HepG2 (cell line): ENCODE measurements at regions not wholly inside any gene's neighbourhood (a gene's known extent, or its start where the extent isn't known, plus 50 kb on each side); places are given as distances from the start of the nearest gene placed in this dataset.

Source experiments
- ATAC-seq: fragments of 200-7000 bp; cut with Tn5 transposase; 3 replicates; pipeline ENCODE4 v1.9.1; 2020; ENCODE audit warnings: mild to moderate bottlenecking, moderate library complexity
- BruUV-seq: library from RNA; stranded (reverse); fragments of 400-500 nt; replicated peaks from 2 replicates; lab custom pipeline; 2021; lab: Mats Ljungman, UMichigan
- CTCF ChIA-PET: fragments of 300-600 bp; formaldehyde crosslinking; extraction: SDS; loops from one replicate; lab custom pipeline; 2021; ENCODE audit warnings: low total read pairs, inconsistent platforms, low intra/inter-chr PET ratio; lab: Yijun Ruan, JAX
- POLR2A ChIA-PET: fragments of 350-600 bp; sonication (Branson Sonifier 250); formaldehyde crosslinking; loops from one replicate; lab custom pipeline; 2020; ENCODE audit warnings: antibody characterized with exemption, inconsistent platforms; lab: Yijun Ruan, JAX
- DNase-seq: peaks from one replicate; pipeline ENCODE4 v3.0.0-alpha.2; 2015; ENCODE audit warnings: low spot score
- FAIRE-seq: peaks from 3 replicates; lab custom pipeline; 2011; peaks lifted over from hg19 to GRCh38; lab: Jason Lieb, UNC
- H2AFZ ChIP-seq: one replicate; pipeline ENCODE4 v1.6.1; 2011; ENCODE audit warnings: low read length, inconsistent platforms
- H3K27ac ChIP-seq: fragments of 300-600 bp; 3 replicates; pipeline ENCODE4 v1.8.0; 2011; ENCODE audit warnings: mixed run types, mild to moderate bottlenecking, mixed read lengths, low read length, inconsistent platforms; ENCODE audit not compliant: insufficient read depth; ENCODE audit errors: extremely low read length
- H3K27me3 ChIP-seq, 2 experiments: fragments of 200-600 bp in 1 of 2; 2 replicates in 1 of 2; 3 replicates in 1 of 2; pipeline versions ENCODE4 v1.6.0 to v1.8.0; 2011; ENCODE audit warnings: low read length in 2 of 2, mild to moderate bottlenecking in 2 of 2, moderate library complexity in 2 of 2, inconsistent platforms in 1 of 2; ENCODE audit not compliant: insufficient read depth in 2 of 2, control insufficient read depth in 1 of 2
- H3K36me3 ChIP-seq, 2 experiments: fragments of 200-600 bp in 1 of 2; replicated peaks in 1 of 2; 2 replicates in 1 of 2; 3 replicates in 1 of 2; pipeline versions ENCODE4 v1.5.1 to v1.8.0; 2011; ENCODE audit warnings: low read length in 2 of 2, inconsistent platforms in 1 of 2; ENCODE audit not compliant: insufficient read depth in 2 of 2, control insufficient read depth in 1 of 2
- H3K4me1 ChIP-seq: 2 replicates; pipeline ENCODE4 v1.5.1; 2012; ENCODE audit warnings: low read length, inconsistent platforms; ENCODE audit not compliant: insufficient read depth
- H3K4me2 ChIP-seq: 2 replicates; pipeline ENCODE4 v1.6.0; 2011; ENCODE audit warnings: low read depth, low read length, inconsistent platforms
- H3K4me3 ChIP-seq, 3 experiments: fragments of 200-600 bp in 1 of 3; sonication (generic), shearing (Covaris generic) in 1 of 3; replicated peaks in 1 of 3; 2 replicates each; pipeline ENCODE4 v1.5.1; 2011 to 2016; ENCODE audit warnings: low read length in 3 of 3, inconsistent platforms in 2 of 3, low read depth in 2 of 3, mild to moderate bottlenecking in 2 of 3, control low read depth in 1 of 3, mixed read lengths in 1 of 3; ENCODE audit not compliant: insufficient read depth in 1 of 3
- H3K79me2 ChIP-seq: one replicate; pipeline ENCODE4 v1.6.1; 2011; ENCODE audit warnings: low read length, inconsistent platforms; ENCODE audit not compliant: insufficient read depth
- H3K9ac ChIP-seq: 2 replicates; pipeline ENCODE4 v1.6.0; 2011; ENCODE audit warnings: mild to moderate bottlenecking, low read depth, low read length, inconsistent platforms; ENCODE audit not compliant: insufficient read depth
- H3K9me3 ChIP-seq: 2 replicates; pipeline ENCODE4 v1.5.1; 2012; ENCODE audit warnings: mild to moderate bottlenecking, low read length
- H4K20me1 ChIP-seq: 2 replicates; pipeline ENCODE4 v1.6.0; 2011; ENCODE audit warnings: inconsistent platforms, mild to moderate bottlenecking, low read length, moderate library complexity; ENCODE audit not compliant: insufficient read depth
- ARHGAP35 ChIP-seq: sonication (generic); formaldehyde crosslinking; IDR thresholded peaks from 2 replicates; pipeline ENCODE4 v1.9.0; 2022; ENCODE audit warnings: mild to moderate bottlenecking, inconsistent platforms, moderate library complexity, missing genetic modification reagents, borderline replicate concordance
- GPN1 ChIP-seq: sonication (generic); formaldehyde crosslinking; IDR thresholded peaks from 2 replicates; pipeline ENCODE4 v1.5.1; 2020; ENCODE audit warnings: missing genetic modification reagents, borderline replicate concordance
- HIC2 ChIP-seq: sonication (generic); formaldehyde crosslinking; IDR thresholded peaks from 2 replicates; pipeline ENCODE4 v1.9.0; 2022; ENCODE audit warnings: low read depth, missing genetic modification reagents
- MEIS1 ChIP-seq: sonication (generic); formaldehyde crosslinking; IDR thresholded peaks from 2 replicates; pipeline ENCODE4 v1.9.0; 2021; ENCODE audit warnings: mild to moderate bottlenecking, missing genetic modification reagents, moderate library complexity, borderline replicate concordance
- MIER2 ChIP-seq: IDR thresholded peaks from 2 replicates; pipeline ENCODE4 v1.6.1; 2016; ENCODE audit warnings: missing biosample characterization, missing genetic modification reagents
- MIER3 ChIP-seq: IDR thresholded peaks from 2 replicates; pipeline ENCODE4 v1.6.1; 2016; ENCODE audit warnings: missing compliant biosample characterization, borderline replicate concordance
- MZF1 ChIP-seq: sonication (generic); formaldehyde crosslinking; IDR thresholded peaks from 2 replicates; pipeline ENCODE4 v1.8.1; 2023; ENCODE audit warnings: mild to moderate bottlenecking, missing genetic modification reagents, borderline replicate concordance
- POLR2G ChIP-seq: fragments of 200-400 bp; formaldehyde crosslinking; IDR thresholded peaks from 2 replicates; pipeline ENCODE4 v1.6.1; 2018; ENCODE audit warnings: mild to moderate bottlenecking, low read depth, low read length, moderate library complexity
- REXO4 ChIP-seq: sonication (generic); formaldehyde crosslinking; IDR thresholded peaks from 2 replicates; pipeline ENCODE4 v1.8.0; 2022; ENCODE audit warnings: missing genetic modification reagents, mild to moderate bottlenecking, borderline replicate concordance
- THAP11 ChIP-seq: IDR thresholded peaks from 2 replicates; pipeline ENCODE4 v1.6.1; 2016; ENCODE audit warnings: missing biosample characterization, missing genetic modification reagents
- ZBTB42 ChIP-seq: sonication (generic); formaldehyde crosslinking; IDR thresholded peaks from 2 replicates; pipeline ENCODE4 v1.5.0; 2020; ENCODE audit warnings: mild to moderate bottlenecking, missing genetic modification reagents
- ZNF251 ChIP-seq: sonication (generic); formaldehyde crosslinking; IDR thresholded peaks from 2 replicates; pipeline ENCODE4 v1.9.0; 2021; ENCODE audit warnings: mild to moderate bottlenecking, missing genetic modification reagents
- ZNF335 ChIP-seq: sonication (generic); formaldehyde crosslinking; IDR thresholded peaks from 2 replicates; pipeline ENCODE4 v1.4.0; 2020; ENCODE audit warnings: missing genetic modification reagents
- ZNF382 ChIP-seq: sonication (generic); formaldehyde crosslinking; IDR thresholded peaks from 2 replicates; pipeline ENCODE4 v1.5.0; 2020; ENCODE audit warnings: missing genetic modification reagents, mild to moderate bottlenecking, borderline replicate concordance
- WGBS: methylation state at CpG from one replicate; pipeline ENCODE4 v1.1.6; 2017; ENCODE audit warnings: low lambda C conversion rate; 5-methylcytosine and 5-hydroxymethylcytosine counted together
- in situ Hi-C: cut with HindIII; loops from 2 replicates; pipeline ENCODE4 v1.10.0; 2017; ENCODE audit warnings: low pct_unique_long_range_greater_than_20kb; ENCODE audit not compliant: extremely low pct_ligation_motif_present
- intact Hi-C: fragments of 100-400 bp; cut with micrococcal nuclease; formaldehyde crosslinking; loops from one replicate; pipeline ENCODE4 v1.10.0; 2022; ENCODE audit not compliant: unreplicated experiment
- TF ChIP-seq, protein P1 (sequence below): sonication (generic); formaldehyde crosslinking; IDR thresholded peaks from 2 replicates; pipeline ENCODE4 v1.5.1; 2020; ENCODE audit warnings: mild to moderate bottlenecking, missing genetic modification reagents, moderate library complexity
- TF ChIP-seq, protein P2 (sequence below): sonication (generic); formaldehyde crosslinking; conservative IDR thresholded peaks from 2 replicates; pipeline ENCODE4 v1.8.0; 2022; ENCODE audit warnings: missing genetic modification reagents

DNA sequence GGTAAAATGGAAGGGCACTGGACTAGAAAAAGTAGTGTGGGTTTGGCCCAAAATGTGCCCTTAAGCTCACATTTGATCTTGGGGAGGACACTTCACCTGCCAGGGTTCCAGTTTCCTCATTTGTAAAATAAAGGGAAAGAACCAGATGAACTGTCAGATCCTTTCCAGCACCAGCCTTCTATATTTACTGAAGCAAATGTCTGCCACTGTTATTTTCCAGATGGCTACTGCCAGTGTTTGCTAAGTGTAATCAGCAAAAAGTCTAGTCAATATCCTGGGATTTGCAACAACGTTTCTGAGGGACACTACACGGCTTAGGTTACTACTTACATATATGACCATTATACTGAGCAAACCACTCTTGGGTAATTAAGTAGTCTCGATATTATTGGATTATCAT is 340.3 kb downstream of the KCNN2 start (continued):
- TF ChIP-seq GPN1 (CRISPR knock-in tag) (no peak), THAP11 (CRISPR knock-in tag) (no peak), ZNF382 (no peak), REXO4 (CRISPR knock-in tag) (no peak)

GRCh38 chr5:114700823-114701222 is 339.0 kb downstream of the KCNN2 start:
- in situ Hi-C loops (no loop called here), intact Hi-C loops (no loop called here)
- H2AFZ ChIP-seq, result no peak overlapping the region
- DNase-seq (no peak), ATAC-seq (no peak), FAIRE-seq (no peak)
- H3K4me2 ChIP-seq, result no peak overlapping the region
- no peak overlapping the region for H3K9ac ChIP-seq
- no TSS peak for BruUV-seq
- H3K4me1 ChIP-seq, result no peaks in the 10 kb centered on the region
- H3K27ac ChIP-seq, result no peak overlapping the region
- 2% methylated on average over 3 of the region's 3 CpGs for WGBS
- no peaks in the 10 kb centered on the region for H4K20me1 ChIP-seq
- H3K36me3 ChIP-seq, result no peaks in the 10 kb centered on the region
- H3K79me2 ChIP-seq, result no peaks in the 10 kb centered on the region
- H3K9me3 ChIP-seq, result peaks cover 46% of the 10 kb centered on the region
- H3K4me3 ChIP-seq, result no peak overlapping the region
- no peaks in the 10 kb centered on the region for H3K27me3 ChIP-seq
- ChIA-PET CTCF (no interaction called here), POLR2A (no interaction called here)
- TF ChIP-seq MIER3, result no peak
- TF ChIP-seq MEIS1 (CRISPR knock-in tag), result no peak
- TF ChIP-seq ZBTB42, result no peak
- TF ChIP-seq, protein P1, sequence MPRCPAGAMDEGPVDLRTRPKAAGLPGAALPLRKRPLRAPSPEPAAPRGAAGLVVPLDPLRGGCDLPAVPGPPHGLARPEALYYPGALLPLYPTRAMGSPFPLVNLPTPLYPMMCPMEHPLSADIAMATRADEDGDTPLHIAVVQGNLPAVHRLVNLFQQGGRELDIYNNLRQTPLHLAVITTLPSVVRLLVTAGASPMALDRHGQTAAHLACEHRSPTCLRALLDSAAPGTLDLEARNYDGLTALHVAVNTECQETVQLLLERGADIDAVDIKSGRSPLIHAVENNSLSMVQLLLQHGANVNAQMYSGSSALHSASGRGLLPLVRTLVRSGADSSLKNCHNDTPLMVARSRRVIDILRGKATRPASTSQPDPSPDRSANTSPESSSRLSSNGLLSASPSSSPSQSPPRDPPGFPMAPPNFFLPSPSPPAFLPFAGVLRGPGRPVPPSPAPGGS (CRISPR knock-in tag), result no peak
- no peak for TF ChIP-seq HIC2 (CRISPR knock-in tag)
- no peak for TF ChIP-seq MZF1
- no peak for TF ChIP-seq ZNF335
- no peak for TF ChIP-seq ARHGAP35 (CRISPR knock-in tag)
- TF ChIP-seq POLR2G, result no peak
- no peak for TF ChIP-seq MIER2 (CRISPR knock-in tag)
- no peak for TF ChIP-seq ZNF251 (CRISPR knock-in tag)
- TF ChIP-seq, protein P2, sequence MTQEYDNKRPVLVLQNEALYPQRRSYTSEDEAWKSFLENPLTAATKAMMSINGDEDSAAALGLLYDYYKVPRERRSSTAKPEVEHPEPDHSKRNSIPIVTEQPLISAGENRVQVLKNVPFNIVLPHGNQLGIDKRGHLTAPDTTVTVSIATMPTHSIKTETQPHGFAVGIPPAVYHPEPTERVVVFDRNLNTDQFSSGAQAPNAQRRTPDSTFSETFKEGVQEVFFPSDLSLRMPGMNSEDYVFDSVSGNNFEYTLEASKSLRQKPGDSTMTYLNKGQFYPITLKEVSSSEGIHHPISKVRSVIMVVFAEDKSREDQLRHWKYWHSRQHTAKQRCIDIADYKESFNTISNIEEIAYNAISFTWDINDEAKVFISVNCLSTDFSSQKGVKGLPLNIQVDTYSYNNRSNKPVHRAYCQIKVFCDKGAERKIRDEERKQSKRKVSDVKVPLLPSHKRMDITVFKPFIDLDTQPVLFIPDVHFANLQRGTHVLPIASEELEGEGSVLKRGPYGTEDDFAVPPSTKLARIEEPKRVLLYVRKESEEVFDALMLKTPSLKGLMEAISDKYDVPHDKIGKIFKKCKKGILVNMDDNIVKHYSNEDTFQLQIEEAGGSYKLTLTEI (CRISPR knock-in tag), result no peak
